Osteoblast (primary cell): ENCODE measurements at regions not wholly inside any gene's neighbourhood (a gene's known extent, or its start where the extent isn't known, plus 50 kb on each side); places are given as distances from the start of the nearest gene placed in this dataset.

Experiments
- DNase-seq: peaks from one replicate; pipeline ENCODE4 v3.0.0; 2011; ENCODE audit warnings: low spot score, mixed read lengths; ENCODE audit not compliant: insufficient read length; ENCODE audit errors: missing footprints
- H2AFZ ChIP-seq: 2 replicates; pipeline ENCODE4 v1.6.0; 2011; ENCODE audit warnings: mild to moderate bottlenecking, low read length
- H3K27ac ChIP-seq: 2 replicates; pipeline ENCODE4 v1.5.1; 2011; ENCODE audit warnings: mild to moderate bottlenecking, low read depth, low read length, moderate library complexity
- H3K27me3 ChIP-seq: 2 replicates; pipeline ENCODE4 v1.6.0; 2012; ENCODE audit warnings: mild to moderate bottlenecking, control low read depth, inconsistent platforms, low read length, moderate library complexity; ENCODE audit not compliant: insufficient read depth
- H3K36me3 ChIP-seq: 2 replicates; pipeline ENCODE4 v1.5.1; 2011; ENCODE audit warnings: mild to moderate bottlenecking, low read length, control low read depth, moderate library complexity; ENCODE audit not compliant: insufficient read depth
- H3K4me1 ChIP-seq: 2 replicates; pipeline ENCODE4 v1.5.1; 2011; ENCODE audit warnings: mild to moderate bottlenecking, low read length, control low read depth, moderate library complexity; ENCODE audit not compliant: insufficient read depth
- H3K4me2 ChIP-seq: 2 replicates; pipeline ENCODE4 v1.6.0; 2011; ENCODE audit warnings: mild to moderate bottlenecking, low read length; ENCODE audit not compliant: insufficient read depth
- H3K4me3 ChIP-seq: fragments of 200-600 bp; sonication (generic); 3 replicates; pipeline ENCODE4 v1.5.1; 2012; ENCODE audit warnings: mild to moderate bottlenecking, low read length, inconsistent platforms; ENCODE audit not compliant: insufficient read depth
- H3K79me2 ChIP-seq: 2 replicates; pipeline ENCODE4 v1.6.0; 2012; ENCODE audit warnings: mild to moderate bottlenecking, low read length, control low read depth, inconsistent platforms; ENCODE audit not compliant: insufficient read depth
- H3K9me3 ChIP-seq: 2 replicates; pipeline ENCODE4 v1.5.1; 2011; ENCODE audit warnings: low read depth, low read length, control low read depth
- H4K20me1 ChIP-seq: 2 replicates; pipeline ENCODE4 v1.6.0; 2012; ENCODE audit warnings: mild to moderate bottlenecking, low read length, control low read depth; ENCODE audit not compliant: insufficient read depth
- CTCF ChIP-seq: IDR thresholded peaks from 2 replicates; pipeline ENCODE4 v1.5.1; 2011; ENCODE audit warnings: mild to moderate bottlenecking, low read depth, low read length, moderate library complexity; ENCODE audit errors: extremely low read depth

- DNase-seq = no peak
These were observed 96.8 kb downstream of the TENT5C start for GRCh38 chr1:117702654-117703053.

GRCh38 chr1:117707371-117707770 lies 101.5 kb downstream of the TENT5C start:
- H3K79me2 ChIP-seq = no peaks in the 10 kb centered on the region
- no peak overlapping the region for H3K4me3 ChIP-seq
- no peaks in the 10 kb centered on the region for H3K36me3 ChIP-seq
- no peak for TF ChIP-seq CTCF
- H4K20me1 ChIP-seq = no peaks in the 10 kb centered on the region
- H3K27ac ChIP-seq = no peak overlapping the region
- no peak for DNase-seq
- no peak overlapping the region for H3K4me2 ChIP-seq
- no peaks in the 10 kb centered on the region for H3K27me3 ChIP-seq
- no peaks in the 10 kb centered on the region for H3K9me3 ChIP-seq
- no peaks in the 10 kb centered on the region for H3K4me1 ChIP-seq
- H2AFZ ChIP-seq = no peak overlapping the region

More at GRCh38 chr1:117702654-117703053, 96.8 kb downstream of the TENT5C start:
- H4K20me1 ChIP-seq = no peaks in the 10 kb centered on the region
- H2AFZ ChIP-seq = no peak overlapping the region
- no peaks in the 10 kb centered on the region for H3K27me3 ChIP-seq
- H3K4me1 ChIP-seq = peaks cover 13% of the 10 kb centered on the region
- H3K79me2 ChIP-seq = no peaks in the 10 kb centered on the region
- no peaks in the 10 kb centered on the region for H3K36me3 ChIP-seq
- H3K27ac ChIP-seq = no peak overlapping the region
- H3K9me3 ChIP-seq = no peaks in the 10 kb centered on the region
- TF ChIP-seq CTCF = no peak
- H3K4me3 ChIP-seq = no peak overlapping the region
- H3K4me2 ChIP-seq = no peak overlapping the region

- Histone ChIP-seq H4K20me1 (no peaks in the 10 kb centered on the region), H3K36me3 (no peaks in the 10 kb centered on the region), H3K4me1 (no peaks in the 10 kb centered on the region), H3K9me3 (no peaks in the 10 kb centered on the region), H3K4me3 (no peak overlapping the region), H3K27me3 (no peaks in the 10 kb centered on the region), H3K27ac (no peak overlapping the region), H3K4me2 (no peak overlapping the region), H2AFZ (no peak overlapping the region), H3K79me2 (no peaks in the 10 kb centered on the region)
- DNase-seq = no peak
- no peak for TF ChIP-seq CTCF
These were observed 102.7 kb downstream of the TENT5C start for GRCh38 chr1:117708323-117709248.

- H3K27ac ChIP-seq = no peak overlapping the region
- DNase-seq = no peak
- no peaks in the 10 kb centered on the region for H3K36me3 ChIP-seq
- H3K79me2 ChIP-seq = no peaks in the 10 kb centered on the region
- no peak overlapping the region for H3K4me2 ChIP-seq
- no peak overlapping the region for H3K4me3 ChIP-seq
- no peak for TF ChIP-seq CTCF
- no peaks in the 10 kb centered on the region for H4K20me1 ChIP-seq
- no peak overlapping the region for H2AFZ ChIP-seq
- H3K9me3 ChIP-seq = no peaks in the 10 kb centered on the region
- H3K4me1 ChIP-seq = no peaks in the 10 kb centered on the region
- H3K27me3 ChIP-seq = no peaks in the 10 kb centered on the region
These were observed 103.4 kb downstream of the TENT5C start for GRCh38 chr1:117709249-117709691.
